K562 (cell line): ENCODE measurements at regions not wholly inside any gene's neighbourhood (a gene's known extent, or its start where the extent isn't known, plus 50 kb on each side); places are given as distances from the start of the nearest gene placed in this dataset.

Experiments used
- ATF1 ChIP-seq, 2 experiments: fragments of 450-650 bp in 1 of 2; IDR thresholded peaks; 2 replicates each; pipeline ENCODE4 v1.6.1; 2016; ENCODE audit warnings: missing compliant biosample characterization in 1 of 2, missing genetic modification characterization in 1 of 2
- EWSR1 ChIP-seq: fragments of 450-650 bp; IDR thresholded peaks from 2 replicates; pipeline ENCODE4 v1.6.1; 2018; ENCODE audit warnings: borderline replicate concordance, mild to moderate bottlenecking, low read depth, moderate library complexity; ENCODE audit not compliant: partially characterized antibody
- HOMEZ ChIP-seq: fragments of 250-450 bp; sonication (Bioruptor Pico); IDR thresholded peaks from 2 replicates; pipeline ENCODE4 v1.4.0; 2020; ENCODE audit warnings: mild to moderate bottlenecking, moderate library complexity
- MBD2 ChIP-seq: sonication (generic); IDR thresholded peaks from 2 replicates; pipeline ENCODE4 v1.6.1; 2016; ENCODE audit warnings: low read depth, borderline replicate concordance
- NELFE ChIP-seq: IDR thresholded peaks from 2 replicates; pipeline ENCODE4 v1.6.1; 2011; ENCODE audit warnings: mild to moderate bottlenecking; ENCODE audit not compliant: insufficient read depth, insufficient read length
- POLR2AphosphoS2 ChIP-seq: IDR thresholded peaks from 2 replicates; pipeline ENCODE4 v1.6.1; 2012; ENCODE audit warnings: low read length, improper control_type of control experiment
- PTRF ChIP-seq: fragments of 450-650 bp; IDR thresholded peaks from 2 replicates; pipeline ENCODE4 v1.6.1; 2016; ENCODE audit warnings: mild to moderate bottlenecking, missing genetic modification characterization, missing compliant biosample characterization
- RBM39 ChIP-seq: fragments of 200-400 bp; formaldehyde crosslinking; optimal IDR thresholded peaks from 2 replicates; pipeline ENCODE3; 2018; ENCODE audit warnings: low read depth, low read length
- SRSF9 ChIP-seq: fragments of 200-400 bp; formaldehyde crosslinking; IDR thresholded peaks from 2 replicates; pipeline ENCODE4 v1.6.1; 2017; ENCODE audit warnings: low read depth, low read length, borderline replicate concordance
- TRIM28 ChIP-seq: fragments of 450-650 bp; IDR thresholded peaks from 2 replicates; pipeline ENCODE4 v1.6.1; 2017
- ZNF165 ChIP-seq: fragments of 250-450 bp; sonication (Bioruptor Pico); IDR thresholded peaks from 2 replicates; pipeline ENCODE4 v1.4.0; 2020; ENCODE audit warnings: borderline replicate concordance
- TF ChIP-seq, protein P1 (sequence below): fragments of 450-650 bp; formaldehyde crosslinking; IDR thresholded peaks from 2 replicates; pipeline ENCODE4 v1.4.0; 2022; ENCODE audit warnings: missing genetic modification characterization
- TF ChIP-seq, protein P2 (sequence below), 2 experiments: IDR thresholded peaks; 2 replicates each; pipeline ENCODE4 v1.6.1; 2012; ENCODE audit warnings: improper control_type of control experiment in 2 of 2, low read depth in 2 of 2, low read length in 2 of 2, borderline replicate concordance in 1 of 2
- TF ChIP-seq, protein P3 (sequence below): fragments of 250-450 bp; sonication (Bioruptor Pico); IDR thresholded peaks from 2 replicates; pipeline ENCODE4 v1.8.0; 2021; ENCODE audit warnings: borderline replicate concordance, mild to moderate bottlenecking, moderate library complexity; ENCODE audit not compliant: poor library complexity, severe bottlenecking
- TF ChIP-seq, protein P4 (sequence below): sonication (generic); formaldehyde crosslinking; IDR thresholded peaks from 2 replicates; pipeline ENCODE4 v1.8.1; 2023; ENCODE audit warnings: mild to moderate bottlenecking, missing genetic modification reagents
- TF ChIP-seq, protein P5 (sequence below): sonication (generic); formaldehyde crosslinking; IDR thresholded peaks from 2 replicates; pipeline ENCODE4 v1.8.1; 2022; ENCODE audit warnings: missing genetic modification reagents

DNA sequence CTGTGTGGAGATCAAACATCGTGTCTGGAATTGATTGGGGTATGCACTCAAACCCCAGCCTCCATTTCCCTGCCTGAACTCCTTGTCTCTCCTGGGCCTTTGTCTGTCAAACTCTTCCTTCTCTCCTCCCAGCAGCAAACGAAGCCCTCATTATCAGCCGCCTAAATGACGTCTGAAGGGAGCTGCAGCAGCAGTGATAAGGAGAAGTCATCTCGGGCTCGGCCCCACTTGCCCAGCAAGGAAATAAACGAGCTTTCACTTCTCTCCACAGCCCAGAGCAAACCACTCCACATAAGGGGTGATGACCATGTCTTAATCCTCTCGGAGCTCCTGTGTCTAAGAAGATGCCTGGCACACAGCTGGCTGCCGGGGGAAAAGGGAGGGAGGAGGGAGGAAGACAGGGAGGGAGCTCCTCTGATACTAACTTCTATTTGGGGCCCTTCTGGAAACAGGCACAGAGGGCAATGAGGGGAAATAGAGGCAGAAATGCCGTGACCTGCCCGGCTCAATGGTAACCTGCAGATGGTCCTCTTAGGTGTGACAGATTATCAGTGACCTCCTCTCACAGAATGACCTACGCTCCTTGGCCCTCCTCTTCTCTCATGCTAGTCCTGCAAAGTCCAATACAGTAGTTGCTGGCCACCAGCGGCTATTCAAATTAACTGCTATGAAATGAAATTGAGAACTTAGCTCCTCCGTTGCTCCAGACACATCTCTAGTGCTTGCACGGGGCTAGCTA lies 100.4 kb downstream of the PXDC1 start (continued):
- TF ChIP-seq ZNF165 (CRISPR knock-in tag): no peak
- TF ChIP-seq MBD2: peak; percentile 57; the same call in 1 of the 2 replicates
- TF ChIP-seq, protein P1, sequence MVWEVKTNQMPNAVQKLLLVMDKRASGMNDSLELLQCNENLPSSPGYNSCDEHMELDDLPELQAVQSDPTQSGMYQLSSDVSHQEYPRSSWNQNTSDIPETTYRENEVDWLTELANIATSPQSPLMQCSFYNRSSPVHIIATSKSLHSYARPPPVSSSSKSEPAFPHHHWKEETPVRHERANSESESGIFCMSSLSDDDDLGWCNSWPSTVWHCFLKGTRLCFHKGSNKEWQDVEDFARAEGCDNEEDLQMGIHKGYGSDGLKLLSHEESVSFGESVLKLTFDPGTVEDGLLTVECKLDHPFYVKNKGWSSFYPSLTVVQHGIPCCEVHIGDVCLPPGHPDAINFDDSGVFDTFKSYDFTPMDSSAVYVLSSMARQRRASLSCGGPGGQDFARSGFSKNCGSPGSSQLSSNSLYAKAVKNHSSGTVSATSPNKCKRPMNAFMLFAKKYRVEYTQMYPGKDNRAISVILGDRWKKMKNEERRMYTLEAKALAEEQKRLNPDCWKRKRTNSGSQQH (CRISPR knock-in tag): 0 out of 2 replicates have a peak, but pooled peaks have one; percentile 25
- TF ChIP-seq, protein P2, sequence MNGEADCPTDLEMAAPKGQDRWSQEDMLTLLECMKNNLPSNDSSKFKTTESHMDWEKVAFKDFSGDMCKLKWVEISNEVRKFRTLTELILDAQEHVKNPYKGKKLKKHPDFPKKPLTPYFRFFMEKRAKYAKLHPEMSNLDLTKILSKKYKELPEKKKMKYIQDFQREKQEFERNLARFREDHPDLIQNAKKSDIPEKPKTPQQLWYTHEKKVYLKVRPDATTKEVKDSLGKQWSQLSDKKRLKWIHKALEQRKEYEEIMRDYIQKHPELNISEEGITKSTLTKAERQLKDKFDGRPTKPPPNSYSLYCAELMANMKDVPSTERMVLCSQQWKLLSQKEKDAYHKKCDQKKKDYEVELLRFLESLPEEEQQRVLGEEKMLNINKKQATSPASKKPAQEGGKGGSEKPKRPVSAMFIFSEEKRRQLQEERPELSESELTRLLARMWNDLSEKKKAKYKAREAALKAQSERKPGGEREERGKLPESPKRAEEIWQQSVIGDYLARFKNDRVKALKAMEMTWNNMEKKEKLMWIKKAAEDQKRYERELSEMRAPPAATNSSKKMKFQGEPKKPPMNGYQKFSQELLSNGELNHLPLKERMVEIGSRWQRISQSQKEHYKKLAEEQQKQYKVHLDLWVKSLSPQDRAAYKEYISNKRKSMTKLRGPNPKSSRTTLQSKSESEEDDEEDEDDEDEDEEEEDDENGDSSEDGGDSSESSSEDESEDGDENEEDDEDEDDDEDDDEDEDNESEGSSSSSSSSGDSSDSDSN (IDR thresholded peaks at IDR 0.05; ENCODE audit: borderline replicate concordance in 1 of 2, low read depth in 2 of 2, low read length in 2 of 2): peak; percentile 80 to 88; a peak in 2 of 4 replicates
- TF ChIP-seq NELFE: no peak
- TF ChIP-seq, protein P3, sequence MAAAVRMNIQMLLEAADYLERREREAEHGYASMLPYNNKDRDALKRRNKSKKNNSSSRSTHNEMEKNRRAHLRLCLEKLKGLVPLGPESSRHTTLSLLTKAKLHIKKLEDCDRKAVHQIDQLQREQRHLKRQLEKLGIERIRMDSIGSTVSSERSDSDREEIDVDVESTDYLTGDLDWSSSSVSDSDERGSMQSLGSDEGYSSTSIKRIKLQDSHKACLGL: no peak
- no peak for TF ChIP-seq POLR2AphosphoS2
- TF ChIP-seq EWSR1: no peak
- TF ChIP-seq, protein P4, sequence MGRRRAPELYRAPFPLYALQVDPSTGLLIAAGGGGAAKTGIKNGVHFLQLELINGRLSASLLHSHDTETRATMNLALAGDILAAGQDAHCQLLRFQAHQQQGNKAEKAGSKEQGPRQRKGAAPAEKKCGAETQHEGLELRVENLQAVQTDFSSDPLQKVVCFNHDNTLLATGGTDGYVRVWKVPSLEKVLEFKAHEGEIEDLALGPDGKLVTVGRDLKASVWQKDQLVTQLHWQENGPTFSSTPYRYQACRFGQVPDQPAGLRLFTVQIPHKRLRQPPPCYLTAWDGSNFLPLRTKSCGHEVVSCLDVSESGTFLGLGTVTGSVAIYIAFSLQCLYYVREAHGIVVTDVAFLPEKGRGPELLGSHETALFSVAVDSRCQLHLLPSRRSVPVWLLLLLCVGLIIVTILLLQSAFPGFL (CRISPR knock-in tag): no peak
- TF ChIP-seq SRSF9: no peak
- TF ChIP-seq HOMEZ (CRISPR knock-in tag): no peak
- no peak for TF ChIP-seq RBM39
- TF ChIP-seq, protein P5, sequence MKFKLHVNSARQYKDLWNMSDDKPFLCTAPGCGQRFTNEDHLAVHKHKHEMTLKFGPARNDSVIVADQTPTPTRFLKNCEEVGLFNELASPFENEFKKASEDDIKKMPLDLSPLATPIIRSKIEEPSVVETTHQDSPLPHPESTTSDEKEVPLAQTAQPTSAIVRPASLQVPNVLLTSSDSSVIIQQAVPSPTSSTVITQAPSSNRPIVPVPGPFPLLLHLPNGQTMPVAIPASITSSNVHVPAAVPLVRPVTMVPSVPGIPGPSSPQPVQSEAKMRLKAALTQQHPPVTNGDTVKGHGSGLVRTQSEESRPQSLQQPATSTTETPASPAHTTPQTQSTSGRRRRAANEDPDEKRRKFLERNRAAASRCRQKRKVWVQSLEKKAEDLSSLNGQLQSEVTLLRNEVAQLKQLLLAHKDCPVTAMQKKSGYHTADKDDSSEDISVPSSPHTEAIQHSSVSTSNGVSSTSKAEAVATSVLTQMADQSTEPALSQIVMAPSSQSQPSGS: no peak
- no peak for TF ChIP-seq PTRF (tag)
- peak; percentile 83; the same call in 1 of the 2 replicates for TF ChIP-seq TRIM28
- no peak for TF ChIP-seq ATF1 (CRISPR knock-in tag; IDR thresholded peaks at IDR 0.05)
- TF ChIP-seq ATF1 (tag; IDR thresholded peaks at IDR 0.05): peak; percentile 96
